Tibial nerve (tissue), 4 donors: ENCODE measurements at regions not wholly inside any gene's neighbourhood (a gene's known extent, or its start where the extent isn't known, plus 50 kb on each side); places are given as distances from the start of the nearest gene placed in this dataset.

Experiments
- CTCF ChIP-seq, 5 experiments: fragments of 200-600 bp in 3 of 5; fragments of 450-650 bp in 2 of 5; sonication (generic) in 3 of 5; IDR thresholded peaks; one replicate each; pipeline ENCODE4 v1.5.1; 2016 to 2019; ENCODE audit warnings: antibody characterized with exemption in 5 of 5, mild to moderate bottlenecking in 3 of 5, moderate library complexity in 2 of 5
- EP300 ChIP-seq, 2 donors: sonication (generic); formaldehyde crosslinking; IDR thresholded peaks; one replicate each; pipeline ENCODE4 v1.6.1; 2017; ENCODE audit warnings: antibody characterized with exemption in 2 of 2, mild to moderate bottlenecking in 1 of 2
- POLR2A ChIP-seq, 2 donors: fragments of 450-650 bp; IDR thresholded peaks; one replicate each; pipeline ENCODE4 v1.6.1; 2017; ENCODE audit warnings: antibody characterized with exemption in 2 of 2, mild to moderate bottlenecking in 2 of 2, moderate library complexity in 2 of 2

GRCh38 chr20:19121463-19121862 lies 91.0 kb upstream of the SLC24A3 start:
- TF ChIP-seq POLR2A (IDR thresholded peaks at IDR 0.05) (no peak), CTCF (IDR thresholded peaks at IDR 0.05) (no peak), EP300 (IDR thresholded peaks at IDR 0.05) (no peak)
